ENCODE measurements at regions not wholly inside any gene's neighbourhood (a gene's known extent, or its start where the extent isn't known, plus 50 kb on each side); places are given as distances from the start of the nearest gene placed in this dataset.

GRCh38 chr7:34219153-34219718 is 313.9 kb downstream of the BMPER start:
- TF ChIP-seq, protein P1, sequence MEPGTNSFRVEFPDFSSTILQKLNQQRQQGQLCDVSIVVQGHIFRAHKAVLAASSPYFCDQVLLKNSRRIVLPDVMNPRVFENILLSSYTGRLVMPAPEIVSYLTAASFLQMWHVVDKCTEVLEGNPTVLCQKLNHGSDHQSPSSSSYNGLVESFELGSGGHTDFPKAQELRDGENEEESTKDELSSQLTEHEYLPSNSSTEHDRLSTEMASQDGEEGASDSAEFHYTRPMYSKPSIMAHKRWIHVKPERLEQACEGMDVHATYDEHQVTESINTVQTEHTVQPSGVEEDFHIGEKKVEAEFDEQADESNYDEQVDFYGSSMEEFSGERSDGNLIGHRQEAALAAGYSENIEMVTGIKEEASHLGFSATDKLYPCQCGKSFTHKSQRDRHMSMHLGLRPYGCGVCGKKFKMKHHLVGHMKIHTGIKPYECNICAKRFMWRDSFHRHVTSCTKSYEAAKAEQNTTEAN (CRISPR knock-in tag; IDR thresholded peaks at IDR 0.05): no peak
- TF ChIP-seq TEAD4 (CRISPR knock-in tag; IDR thresholded peaks at IDR 0.05) (no peak), GABPB1 (CRISPR knock-in tag; IDR thresholded peaks at IDR 0.05) (no peak), MXD4 (CRISPR knock-in tag; IDR thresholded peaks at IDR 0.05; ENCODE audit: borderline replicate concordance) (no peak), AR (CRISPR knock-in tag; IDR thresholded peaks at IDR 0.05) (no peak)
- TF ChIP-seq, protein P2, sequence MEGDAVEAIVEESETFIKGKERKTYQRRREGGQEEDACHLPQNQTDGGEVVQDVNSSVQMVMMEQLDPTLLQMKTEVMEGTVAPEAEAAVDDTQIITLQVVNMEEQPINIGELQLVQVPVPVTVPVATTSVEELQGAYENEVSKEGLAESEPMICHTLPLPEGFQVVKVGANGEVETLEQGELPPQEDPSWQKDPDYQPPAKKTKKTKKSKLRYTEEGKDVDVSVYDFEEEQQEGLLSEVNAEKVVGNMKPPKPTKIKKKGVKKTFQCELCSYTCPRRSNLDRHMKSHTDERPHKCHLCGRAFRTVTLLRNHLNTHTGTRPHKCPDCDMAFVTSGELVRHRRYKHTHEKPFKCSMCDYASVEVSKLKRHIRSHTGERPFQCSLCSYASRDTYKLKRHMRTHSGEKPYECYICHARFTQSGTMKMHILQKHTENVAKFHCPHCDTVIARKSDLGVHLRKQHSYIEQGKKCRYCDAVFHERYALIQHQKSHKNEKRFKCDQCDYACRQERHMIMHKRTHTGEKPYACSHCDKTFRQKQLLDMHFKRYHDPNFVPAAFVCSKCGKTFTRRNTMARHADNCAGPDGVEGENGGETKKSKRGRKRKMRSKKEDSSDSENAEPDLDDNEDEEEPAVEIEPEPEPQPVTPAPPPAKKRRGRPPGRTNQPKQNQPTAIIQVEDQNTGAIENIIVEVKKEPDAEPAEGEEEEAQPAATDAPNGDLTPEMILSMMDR (IDR thresholded peaks at IDR 0.05): no peak
- TF ChIP-seq, protein P3, sequence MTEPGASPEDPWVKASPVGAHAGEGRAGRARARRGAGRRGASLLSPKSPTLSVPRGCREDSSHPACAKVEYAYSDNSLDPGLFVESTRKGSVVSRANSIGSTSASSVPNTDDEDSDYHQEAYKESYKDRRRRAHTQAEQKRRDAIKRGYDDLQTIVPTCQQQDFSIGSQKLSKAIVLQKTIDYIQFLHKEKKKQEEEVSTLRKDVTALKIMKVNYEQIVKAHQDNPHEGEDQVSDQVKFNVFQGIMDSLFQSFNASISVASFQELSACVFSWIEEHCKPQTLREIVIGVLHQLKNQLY (CRISPR knock-in tag; IDR thresholded peaks at IDR 0.05): no peak
